Chondrocyte (in vitro differentiated cells): ENCODE measurements at regions not wholly inside any gene's neighbourhood (a gene's known extent, or its start where the extent isn't known, plus 50 kb on each side); places are given as distances from the start of the nearest gene placed in this dataset.

Experiments used
- DNase-seq: peaks from one replicate; pipeline ENCODE4 v3.0.0; 2021; ENCODE audit warnings: mixed read lengths, low spot score
- H3K27ac Mint-ChIP-seq: one replicate; pipeline ENCODE4 v1.8.0; 2021; ENCODE audit warnings: mild to moderate bottlenecking, moderate library complexity, mixed read lengths; ENCODE audit not compliant: unreplicated experiment
- H3K27me3 Mint-ChIP-seq: 2 replicates; pipeline ENCODE4 v1.8.0; 2021; ENCODE audit warnings: low read depth, mixed read lengths
- H3K36me3 Mint-ChIP-seq: 2 replicates; pipeline ENCODE4 v1.8.0; 2021; ENCODE audit warnings: low read depth, mixed read lengths
- H3K4me1 Mint-ChIP-seq: 2 replicates; pipeline ENCODE4 v1.8.0; 2021; ENCODE audit warnings: low read depth, mild to moderate bottlenecking, mixed read lengths
- H3K4me3 Mint-ChIP-seq: one replicate; pipeline ENCODE4 v1.8.0; 2021; ENCODE audit warnings: mild to moderate bottlenecking, moderate library complexity, mixed read lengths; ENCODE audit not compliant: unreplicated experiment
- H3K9me3 Mint-ChIP-seq: 2 replicates; pipeline ENCODE4 v1.8.0; 2021; ENCODE audit warnings: low read depth, mixed read lengths
- TF ChIP-seq, protein P1 (sequence below): fragments of 200-600 bp; sonication (generic); IDR thresholded peaks from 2 replicates; pipeline ENCODE4 v1.5.0; 2021; ENCODE audit warnings: antibody characterized with exemption, mild to moderate bottlenecking, moderate library complexity

DNA sequence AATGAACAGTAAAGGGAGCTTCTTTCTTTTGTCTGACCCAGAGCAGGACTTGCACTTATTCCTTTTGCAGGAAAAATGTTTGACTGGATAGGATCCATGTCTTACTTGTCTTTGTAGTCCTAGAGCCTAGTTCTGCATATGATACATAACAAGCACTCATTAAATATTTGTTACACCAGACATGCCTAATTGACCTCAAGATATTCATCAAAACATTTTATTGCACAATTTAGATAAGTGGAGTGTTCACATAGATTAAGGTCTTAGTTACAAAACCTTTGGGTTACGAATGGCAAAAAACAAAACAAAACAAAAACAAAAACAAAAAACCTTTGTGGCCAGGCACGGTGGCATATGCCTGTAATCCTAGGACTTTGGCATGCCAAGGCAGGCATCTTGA is 735.8 kb upstream of the NRSN1 start:
- no peaks in the 10 kb centered on the region for H3K4me1 Mint-ChIP-seq
- H3K27ac Mint-ChIP-seq = no peak overlapping the region
- H3K9me3 Mint-ChIP-seq = no peaks in the 10 kb centered on the region
- TF ChIP-seq, protein P1, sequence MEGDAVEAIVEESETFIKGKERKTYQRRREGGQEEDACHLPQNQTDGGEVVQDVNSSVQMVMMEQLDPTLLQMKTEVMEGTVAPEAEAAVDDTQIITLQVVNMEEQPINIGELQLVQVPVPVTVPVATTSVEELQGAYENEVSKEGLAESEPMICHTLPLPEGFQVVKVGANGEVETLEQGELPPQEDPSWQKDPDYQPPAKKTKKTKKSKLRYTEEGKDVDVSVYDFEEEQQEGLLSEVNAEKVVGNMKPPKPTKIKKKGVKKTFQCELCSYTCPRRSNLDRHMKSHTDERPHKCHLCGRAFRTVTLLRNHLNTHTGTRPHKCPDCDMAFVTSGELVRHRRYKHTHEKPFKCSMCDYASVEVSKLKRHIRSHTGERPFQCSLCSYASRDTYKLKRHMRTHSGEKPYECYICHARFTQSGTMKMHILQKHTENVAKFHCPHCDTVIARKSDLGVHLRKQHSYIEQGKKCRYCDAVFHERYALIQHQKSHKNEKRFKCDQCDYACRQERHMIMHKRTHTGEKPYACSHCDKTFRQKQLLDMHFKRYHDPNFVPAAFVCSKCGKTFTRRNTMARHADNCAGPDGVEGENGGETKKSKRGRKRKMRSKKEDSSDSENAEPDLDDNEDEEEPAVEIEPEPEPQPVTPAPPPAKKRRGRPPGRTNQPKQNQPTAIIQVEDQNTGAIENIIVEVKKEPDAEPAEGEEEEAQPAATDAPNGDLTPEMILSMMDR = no peak
- H3K4me3 Mint-ChIP-seq = no peak overlapping the region
- no peaks in the 10 kb centered on the region for H3K36me3 Mint-ChIP-seq
- H3K27me3 Mint-ChIP-seq = no peaks in the 10 kb centered on the region
- DNase-seq = no peak

DNA sequence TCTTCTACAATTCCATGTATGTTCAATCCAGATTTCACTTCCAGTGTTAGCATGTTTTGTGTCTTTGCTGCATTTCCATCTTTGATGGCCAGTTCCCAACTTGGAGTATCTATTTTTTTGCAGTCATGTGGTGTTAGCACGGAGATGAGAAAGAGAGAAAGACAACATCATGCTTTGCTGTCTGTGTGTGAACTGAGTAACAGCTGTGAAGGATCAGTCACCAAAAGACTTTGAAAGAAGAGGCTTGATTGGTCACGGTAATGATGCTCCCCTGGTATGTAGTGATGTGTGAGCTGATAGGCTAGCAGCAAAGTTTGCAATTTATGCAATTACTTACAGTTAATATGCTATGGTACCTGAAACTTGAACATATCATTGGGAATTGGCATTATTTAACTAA is 731.3 kb upstream of the NRSN1 start:
- no peaks in the 10 kb centered on the region for H3K4me1 Mint-ChIP-seq
- no peak overlapping the region for H3K4me3 Mint-ChIP-seq
- no peak for DNase-seq
- TF ChIP-seq, protein P1 = no peak
- H3K36me3 Mint-ChIP-seq = no peaks in the 10 kb centered on the region
- no peak overlapping the region for H3K27ac Mint-ChIP-seq
- no peaks in the 10 kb centered on the region for H3K9me3 Mint-ChIP-seq
- no peaks in the 10 kb centered on the region for H3K27me3 Mint-ChIP-seq

DNA sequence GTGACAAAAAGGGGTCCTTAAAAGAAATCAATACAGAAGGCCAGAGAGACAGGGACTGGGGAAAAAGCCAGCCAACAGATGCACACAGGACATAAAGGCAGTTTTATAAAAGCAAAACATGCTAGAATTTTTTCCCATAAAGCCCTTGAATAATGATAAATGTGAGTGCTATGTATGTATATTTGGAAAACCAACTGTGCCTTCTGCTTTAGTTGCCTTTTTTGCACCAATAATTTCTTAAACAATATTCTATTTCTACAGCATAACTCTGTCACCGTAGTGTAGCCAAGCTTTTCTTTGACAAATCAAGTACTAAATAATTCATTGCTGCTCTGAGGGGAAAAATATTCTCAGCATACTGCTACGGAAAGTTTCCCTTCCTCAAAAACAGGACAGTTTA is 730.6 kb upstream of the NRSN1 start:
- DNase-seq = no peak
- TF ChIP-seq, protein P1 = no peak
- H3K27me3 Mint-ChIP-seq = no peaks in the 10 kb centered on the region
- H3K9me3 Mint-ChIP-seq = no peaks in the 10 kb centered on the region
- no peak overlapping the region for H3K27ac Mint-ChIP-seq
- no peak overlapping the region for H3K4me3 Mint-ChIP-seq
- no peaks in the 10 kb centered on the region for H3K36me3 Mint-ChIP-seq
- no peaks in the 10 kb centered on the region for H3K4me1 Mint-ChIP-seq

DNA sequence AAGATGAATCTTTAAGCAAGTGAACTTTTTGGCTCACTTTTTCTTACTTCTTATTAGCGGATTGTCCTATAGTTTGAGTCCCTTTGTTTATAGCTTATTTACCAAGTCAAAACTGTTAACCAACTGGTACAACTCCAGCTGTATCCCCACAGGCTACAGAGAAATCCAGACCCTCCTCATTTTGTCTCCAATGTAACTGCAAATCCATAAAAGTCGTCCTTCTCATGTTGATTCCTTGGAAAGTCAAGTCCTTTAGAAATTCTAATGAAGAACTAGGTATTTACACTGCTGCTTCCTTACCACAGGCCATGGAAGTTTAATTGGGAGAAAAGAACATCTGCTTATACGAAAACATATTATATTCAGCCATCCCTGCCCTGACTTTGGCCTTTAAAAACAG is 729.1 kb upstream of the NRSN1 start:
- no peak for DNase-seq
- Mint-ChIP-seq H3K9me3 (no peaks in the 10 kb centered on the region), H3K4me1 (no peaks in the 10 kb centered on the region), H3K36me3 (no peaks in the 10 kb centered on the region), H3K4me3 (no peak overlapping the region), H3K27me3 (no peaks in the 10 kb centered on the region), H3K27ac (no peak overlapping the region)
- TF ChIP-seq, protein P1 = no peak

DNA sequence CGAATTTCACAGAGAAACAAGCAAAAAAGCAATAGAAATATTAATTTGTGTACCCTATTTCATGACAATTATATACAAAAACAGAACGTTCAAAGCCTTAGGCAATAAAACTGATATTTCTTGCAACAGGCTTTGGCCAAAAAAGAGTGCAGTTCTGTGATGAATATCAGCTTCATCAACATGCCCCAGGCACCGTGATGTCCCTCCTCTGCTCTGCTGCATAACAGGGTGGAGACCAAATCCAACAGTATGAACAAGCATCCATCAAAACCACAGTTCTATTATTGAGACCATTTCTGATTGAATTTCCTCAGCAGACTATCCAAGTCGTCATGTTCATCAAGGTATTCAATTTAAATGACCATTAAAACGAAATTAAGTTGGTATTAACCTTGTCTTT is 722.6 kb upstream of the NRSN1 start:
- no peaks in the 10 kb centered on the region for H3K36me3 Mint-ChIP-seq
- DNase-seq = no peak
- peaks cover 13% of the 10 kb centered on the region for H3K4me1 Mint-ChIP-seq
- TF ChIP-seq, protein P1 = no peak
- no peaks in the 10 kb centered on the region for H3K9me3 Mint-ChIP-seq
- H3K4me3 Mint-ChIP-seq = no peak overlapping the region
- H3K27me3 Mint-ChIP-seq = no peaks in the 10 kb centered on the region
- no peak overlapping the region for H3K27ac Mint-ChIP-seq
